ENCODE measurements at regions not wholly inside any gene's neighbourhood (a gene's known extent, or its start where the extent isn't known, plus 50 kb on each side); places are given as distances from the start of the nearest gene placed in this dataset.

GRCh38 chr21:27839512-27840115 is 872.7 kb upstream of the ADAMTS5 start:
- TF ChIP-seq CTCF (IDR thresholded peaks at IDR 0.05; ENCODE audit: insufficient read depth, low read length, poor library complexity, severe bottlenecking): no peak
- TF ChIP-seq EZH2phosphoT487 (conservative IDR thresholded peaks at IDR 0.05; ENCODE audit: low read length): no peak
